Nucleus accumbens (tissue), 56 donors: ENCODE measurements at regions not wholly inside any gene's neighbourhood (a gene's known extent, or its start where the extent isn't known, plus 50 kb on each side); places are given as distances from the start of the nearest gene placed in this dataset.
A peak's percentile ranks its signal among the peaks of the same experiment; 100 is the strongest.
"Not testable (repeated sequence)": the region's sequence is repeated elsewhere in the genome, so short reads cannot be mapped to it uniquely, and the experiment has no call there.

ENCODE experiments used
- DNase-seq, 56 donors: peaks; one replicate each; lab custom pipeline; 2025; lab: John Stamatoyannopoulos, UW

DNA sequence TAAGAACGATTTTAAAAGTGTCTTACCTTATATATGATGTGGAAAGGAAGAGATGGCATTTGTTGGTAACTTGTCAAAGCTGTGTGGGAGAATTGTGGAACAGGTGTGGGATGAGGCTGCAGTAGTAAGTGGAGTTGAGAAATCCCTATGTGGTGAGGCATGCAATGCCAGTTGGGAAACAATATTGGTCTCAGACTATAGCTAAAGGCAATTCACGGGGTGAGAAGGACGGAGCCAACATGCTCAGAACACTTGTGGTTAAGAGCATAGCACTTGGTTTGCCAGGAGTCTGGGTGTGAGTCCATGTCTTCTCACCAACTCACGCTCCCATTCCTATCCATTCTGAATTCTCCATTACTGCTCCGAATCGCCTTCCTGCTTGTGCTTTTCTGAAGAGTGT is 615.6 kb upstream of the ADAMTS9 start:
- DNase-seq: no peak

DNA sequence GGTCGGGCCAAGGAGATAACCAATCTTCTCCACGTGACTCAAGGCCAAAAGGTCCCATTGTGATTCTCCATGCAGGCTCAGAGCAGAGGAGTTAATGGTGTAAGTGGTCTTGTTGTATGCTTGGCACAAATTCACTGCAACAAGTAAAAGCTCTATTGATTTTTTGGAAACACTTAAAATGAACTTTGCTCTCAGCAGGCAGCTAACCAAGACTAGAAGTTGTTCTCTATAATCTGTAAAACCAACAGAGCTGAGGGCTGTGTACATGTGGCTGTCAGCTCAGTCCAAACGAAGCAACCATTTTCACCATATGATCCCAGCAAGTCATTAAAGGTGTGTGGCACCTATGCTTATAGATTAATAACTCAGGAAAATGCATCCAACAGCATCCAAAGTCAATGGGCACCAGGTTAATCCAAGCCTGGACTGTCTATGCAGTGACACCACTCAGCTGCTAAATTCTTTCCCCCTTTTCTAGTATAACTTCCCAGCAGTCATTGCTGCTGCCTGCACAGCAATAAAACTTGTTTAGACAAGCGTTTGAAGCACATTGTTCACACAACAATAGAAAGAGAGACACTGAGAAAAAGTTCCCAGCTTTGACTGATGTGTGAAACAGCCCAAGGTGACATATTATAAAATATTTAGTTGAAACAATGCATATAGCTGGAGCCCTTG is 603.8 kb upstream of the ADAMTS9 start:
- no peak for DNase-seq

DNA sequence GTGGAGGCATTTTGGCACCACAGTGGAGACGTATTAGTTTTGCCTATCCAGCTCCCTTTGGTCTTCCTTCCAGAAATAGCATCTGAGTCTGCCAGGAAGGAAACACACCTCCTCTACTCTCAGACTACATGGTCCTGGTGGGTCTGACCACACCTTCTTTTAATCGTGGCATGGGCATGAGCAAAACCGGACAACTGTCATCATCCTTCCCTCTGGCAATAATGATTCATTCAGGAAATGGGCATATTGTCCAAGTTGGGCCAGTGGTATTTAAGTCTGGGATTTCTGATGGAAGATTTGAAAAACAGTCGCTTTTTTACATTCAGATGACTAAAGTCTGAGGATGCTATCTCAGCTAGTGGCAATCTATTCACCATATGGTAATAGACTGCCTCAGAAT is 601.0 kb upstream of the ADAMTS9 start:
- no peak for DNase-seq

DNA sequence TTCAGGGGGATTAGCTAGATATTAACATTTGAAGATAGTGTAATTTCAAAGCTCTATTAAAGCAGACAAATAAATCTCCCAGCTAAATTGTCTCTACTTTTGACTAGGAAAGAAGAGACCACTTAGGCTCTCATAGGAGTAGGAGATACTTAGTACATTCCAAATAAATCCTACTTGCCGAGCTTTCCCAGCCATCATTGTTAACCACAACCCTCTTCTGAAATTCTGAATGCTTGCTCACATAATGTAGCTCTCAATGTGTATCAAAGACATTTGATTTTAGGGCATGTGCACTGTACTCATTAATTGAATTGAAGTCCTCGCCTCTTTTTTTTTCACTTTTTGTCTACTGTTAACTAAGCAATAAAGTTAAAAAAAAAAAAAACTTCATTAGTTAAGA is 598.2 kb upstream of the ADAMTS9 start:
- DNase-seq: no peak

DNA sequence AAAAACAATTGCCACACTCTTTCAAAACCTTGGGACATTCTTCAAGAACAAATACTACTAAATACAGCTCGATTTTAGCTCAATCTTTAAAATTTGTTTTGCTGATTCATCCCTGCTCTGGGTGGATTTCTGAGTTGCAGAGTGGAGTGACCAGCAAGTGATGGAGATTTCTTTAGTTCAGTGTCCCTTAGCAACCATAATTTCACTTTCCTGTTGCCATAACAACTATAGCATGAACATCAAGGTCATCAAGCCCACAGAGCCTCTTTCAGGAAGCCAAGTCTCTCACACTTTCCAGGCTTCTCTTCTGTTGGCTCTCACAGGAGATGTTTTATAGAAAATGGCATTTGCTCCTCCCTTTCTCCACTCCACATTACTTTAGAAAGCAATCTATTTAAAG is 597.2 kb upstream of the ADAMTS9 start:
- DNase-seq: no peak

DNA sequence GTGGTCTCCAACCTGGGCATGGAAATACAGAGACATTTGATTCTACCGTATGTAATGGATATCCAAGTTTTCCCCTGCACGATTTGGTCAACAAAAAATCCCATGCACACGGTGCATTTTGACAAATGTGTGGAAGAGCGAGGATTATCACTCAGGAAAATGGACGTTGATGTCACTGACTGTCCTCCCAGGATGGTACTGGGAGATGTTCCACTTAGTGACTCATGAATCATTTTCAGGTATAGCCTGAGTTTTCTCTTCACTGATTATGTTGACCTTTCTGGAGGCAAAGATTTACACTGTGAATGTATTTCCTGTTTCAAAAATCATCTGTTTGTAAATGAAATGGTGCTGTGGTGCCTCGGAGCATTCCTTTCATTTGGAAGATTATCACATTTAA is 596.7 kb upstream of the ADAMTS9 start:
- DNase-seq: no peak

DNA sequence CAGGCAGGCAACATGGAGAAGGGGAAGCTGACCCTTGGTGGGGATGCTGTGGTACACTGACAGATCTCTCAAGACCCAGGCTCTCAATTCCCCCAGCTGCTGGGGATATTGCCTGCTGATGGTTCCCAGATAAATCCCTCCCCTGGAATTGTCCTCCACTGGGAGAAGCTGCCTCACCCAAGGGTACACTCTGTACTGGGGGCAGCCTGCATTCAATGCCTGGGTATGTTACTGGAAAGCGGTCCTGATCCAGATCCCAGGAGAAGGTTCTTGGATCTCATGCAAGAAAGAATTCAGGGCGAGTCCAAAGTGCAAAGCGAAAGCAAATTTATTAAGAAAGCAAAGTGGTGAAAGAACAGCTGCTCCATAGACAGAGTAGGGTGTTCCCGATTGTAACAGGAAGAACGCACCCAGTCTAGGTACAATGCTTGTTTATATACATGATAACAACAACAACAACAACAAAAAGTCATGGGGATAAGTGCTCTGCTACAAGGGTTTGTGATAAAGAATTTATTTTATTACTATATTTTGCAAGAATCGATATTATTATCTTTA is 591.5 kb upstream of the ADAMTS9 start:
- DNase-seq: no peak

DNA sequence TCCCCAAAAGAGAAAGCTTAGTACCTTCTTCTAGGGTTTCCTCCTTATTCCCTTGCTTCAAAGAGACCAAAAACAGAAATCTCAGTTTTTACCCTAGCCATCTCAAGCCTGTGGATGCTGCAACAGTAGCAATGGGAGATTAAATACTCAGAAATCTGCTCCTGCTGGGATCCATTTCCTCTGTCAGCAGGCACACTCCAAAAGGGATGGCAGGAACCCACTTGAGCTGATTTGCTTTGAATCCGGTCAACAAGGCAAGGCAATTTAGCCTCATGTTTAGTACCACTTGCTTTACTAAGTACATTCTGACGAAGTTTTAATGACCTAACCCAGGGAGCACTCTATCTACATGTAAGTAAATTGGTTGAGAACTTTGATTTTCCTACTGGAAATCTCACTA is 590.0 kb upstream of the ADAMTS9 start:
- DNase-seq: no peak

DNA sequence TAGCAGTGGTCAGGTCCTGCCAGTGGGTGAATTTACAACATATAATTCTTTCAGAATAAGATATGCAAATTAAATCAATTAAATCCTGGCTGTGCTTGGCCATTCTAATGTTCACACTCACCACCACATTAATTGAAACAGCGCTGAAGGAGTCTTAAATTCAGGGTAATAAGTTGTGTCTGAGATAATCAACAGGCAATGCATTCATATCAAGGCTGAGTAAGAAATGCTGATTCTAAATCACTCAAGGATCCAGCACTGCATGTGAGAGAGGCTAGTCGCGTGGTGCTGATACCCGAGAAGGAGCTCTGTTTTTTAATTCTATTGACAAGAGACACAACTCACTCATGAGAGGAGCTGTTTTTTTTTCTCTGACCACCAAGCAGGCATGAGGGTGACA is 588.8 kb upstream of the ADAMTS9 start:
- DNase-seq: no peak

DNA sequence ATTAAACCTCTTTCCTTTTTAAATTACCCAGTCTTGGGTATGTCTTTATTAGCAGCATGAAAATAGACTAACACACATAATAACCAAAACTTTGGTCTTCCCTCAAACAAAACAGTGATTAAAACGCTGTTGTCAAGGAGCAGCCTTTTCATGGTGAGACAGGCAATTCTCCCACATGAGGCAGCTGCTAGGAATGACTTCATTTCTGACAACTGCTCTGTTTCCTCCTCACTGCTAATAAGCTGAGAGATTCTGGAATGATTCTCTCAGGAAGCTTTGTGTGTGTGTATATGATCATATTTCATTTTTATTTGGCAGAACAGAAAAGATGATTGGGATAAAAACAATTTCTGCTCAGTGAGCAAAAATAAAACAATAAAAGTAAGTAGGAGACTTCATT is 580.6 kb upstream of the ADAMTS9 start:
- DNase-seq: peak in 2 of 56 donors; percentile 0 to 2

DNA sequence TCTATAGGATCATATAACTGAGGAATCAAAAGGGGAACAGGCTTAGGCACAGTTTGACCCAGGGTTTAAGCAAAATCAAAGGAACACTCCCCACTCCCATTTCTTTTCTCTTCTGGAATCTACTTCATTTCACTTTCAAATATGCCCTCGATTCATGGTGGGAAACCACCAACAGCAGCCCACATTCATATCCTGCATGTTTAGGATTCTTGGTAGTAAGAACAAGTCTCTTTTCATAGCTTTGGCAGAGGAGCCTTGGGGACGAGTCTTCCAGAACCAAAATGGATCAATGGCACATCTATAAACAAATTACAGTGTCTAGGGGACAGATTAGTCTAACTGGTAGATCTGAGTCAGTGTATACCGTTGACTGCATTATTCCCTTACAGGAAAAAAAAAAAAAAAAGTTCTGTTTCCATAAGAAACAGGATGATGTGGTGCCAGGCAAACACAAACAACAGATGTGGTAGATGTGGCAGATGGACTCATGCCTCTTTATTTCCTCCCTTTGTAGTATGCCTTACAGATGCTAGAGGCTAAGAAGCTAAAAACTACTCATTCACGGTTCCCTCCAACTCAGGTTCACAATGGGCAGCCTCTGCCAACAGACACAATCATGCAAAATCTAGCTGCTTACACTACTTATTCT is 578.3 kb upstream of the ADAMTS9 start:
- no peak for DNase-seq

DNA sequence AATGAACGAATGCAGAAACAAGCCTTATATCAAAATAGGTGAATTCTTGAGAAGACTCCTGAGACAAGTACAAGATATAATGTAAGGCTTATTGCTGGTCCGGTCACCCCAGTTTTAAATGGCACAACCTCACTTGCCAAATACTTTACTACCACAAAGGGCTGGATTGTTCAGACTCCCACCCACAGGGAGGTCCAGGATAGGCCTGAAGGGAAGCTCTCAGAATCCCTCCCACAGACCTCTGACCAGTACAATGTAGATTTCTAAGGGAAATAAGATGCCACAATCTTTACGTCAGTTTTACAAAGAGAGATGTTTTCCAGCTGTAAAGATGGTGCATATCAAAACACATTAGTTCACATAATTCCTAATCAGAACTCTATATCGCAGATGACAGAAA is 577.7 kb upstream of the ADAMTS9 start:
- DNase-seq: no peak

DNA sequence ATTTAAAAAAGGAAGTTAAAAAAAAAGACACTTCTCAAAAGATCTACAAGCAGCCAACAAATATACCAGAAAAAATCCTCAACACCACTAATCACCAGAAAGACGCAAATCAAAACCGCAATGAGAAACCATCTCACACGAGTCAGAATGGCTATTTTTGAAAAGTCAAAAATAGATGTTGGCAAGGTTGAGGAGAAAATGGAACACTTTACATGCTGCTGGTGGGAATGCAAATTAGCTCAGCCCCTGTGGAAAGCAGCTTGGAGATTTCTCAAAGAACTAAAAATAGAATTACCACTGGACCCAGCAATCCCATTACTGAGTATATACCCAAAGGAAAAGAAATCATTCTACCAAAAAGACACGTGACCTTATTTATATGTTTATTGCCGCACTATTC is 574.7 kb upstream of the ADAMTS9 start:
- DNase-seq: no peak

DNA sequence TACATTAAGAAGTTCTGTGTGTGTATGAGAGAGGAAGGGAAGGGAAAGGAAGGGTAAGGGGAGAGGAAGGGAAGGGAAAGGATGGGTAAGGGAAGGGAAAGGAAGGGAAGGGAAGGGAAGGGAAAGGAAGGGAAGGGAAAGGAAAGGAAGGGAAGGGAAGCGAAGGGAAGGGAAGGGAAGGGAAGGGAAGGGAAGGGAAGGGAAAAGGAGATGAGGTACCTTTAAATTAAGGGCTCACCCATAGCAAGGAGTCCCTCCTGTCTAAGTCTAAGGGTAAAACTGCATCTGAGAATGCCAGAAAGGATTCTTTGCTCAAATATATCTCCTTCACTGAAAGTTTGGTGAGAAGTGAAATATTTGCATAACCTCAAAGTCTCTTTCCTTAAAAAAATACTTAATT is 572.1 kb upstream of the ADAMTS9 start:
- no peak for DNase-seq

DNA sequence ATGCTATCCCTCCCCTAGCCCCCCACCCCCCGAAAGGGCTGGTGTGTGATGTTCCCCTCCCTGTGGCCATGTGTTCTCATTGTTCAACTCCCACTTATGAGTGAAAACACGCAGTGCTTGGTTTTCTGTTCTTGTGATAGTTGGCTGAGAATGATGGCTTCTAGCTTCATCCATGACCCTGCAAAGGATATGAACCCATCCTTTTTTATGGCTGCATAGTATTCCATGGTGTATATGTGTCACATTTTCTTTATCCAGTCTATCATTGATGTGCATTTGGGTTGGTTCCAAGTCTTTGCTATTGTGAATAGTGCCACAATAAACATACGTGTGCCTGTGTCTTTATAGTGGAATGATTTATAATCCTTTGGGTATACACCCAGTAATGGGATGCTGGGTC is 565.1 kb upstream of the ADAMTS9 start:
- DNase-seq: not testable (repeated sequence)

DNA sequence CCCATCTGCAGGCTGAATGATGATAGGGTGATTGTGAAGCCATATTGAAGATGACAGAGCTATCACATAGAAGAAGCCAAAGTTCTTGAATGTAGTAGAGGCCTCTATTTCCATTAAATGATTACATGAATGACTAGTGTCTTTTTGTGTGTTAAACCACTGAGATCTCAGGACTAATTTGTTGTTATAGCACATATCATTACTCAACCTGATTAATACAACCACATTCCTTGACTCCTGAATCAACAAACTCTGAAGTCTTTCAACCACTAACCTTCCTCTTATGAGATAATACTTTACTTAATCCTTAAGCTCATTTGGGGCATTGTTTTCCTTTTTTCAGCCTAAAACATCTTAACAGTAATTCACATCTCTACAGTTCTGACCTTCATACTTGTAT is 564.5 kb upstream of the ADAMTS9 start:
- no peak for DNase-seq

DNA sequence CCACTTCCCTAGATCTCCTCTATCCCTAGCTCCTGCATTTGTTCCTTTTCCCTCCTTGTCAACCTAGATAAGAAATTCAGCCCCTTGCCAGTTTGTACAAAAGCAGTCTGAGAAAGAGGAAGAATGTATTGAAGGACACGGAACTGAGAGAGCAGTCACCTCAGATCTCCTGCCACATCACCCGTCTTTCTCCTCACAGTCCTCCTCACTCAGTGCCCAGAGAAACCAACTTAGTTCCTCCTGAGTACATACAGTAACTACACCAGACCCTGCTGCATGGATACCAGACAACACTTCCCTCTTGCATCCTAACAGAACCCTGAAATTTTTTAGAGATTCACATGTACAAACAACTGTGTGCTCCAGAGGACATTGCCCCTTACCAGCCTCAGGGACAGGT is 563.6 kb upstream of the ADAMTS9 start:
- DNase-seq: no peak

DNA sequence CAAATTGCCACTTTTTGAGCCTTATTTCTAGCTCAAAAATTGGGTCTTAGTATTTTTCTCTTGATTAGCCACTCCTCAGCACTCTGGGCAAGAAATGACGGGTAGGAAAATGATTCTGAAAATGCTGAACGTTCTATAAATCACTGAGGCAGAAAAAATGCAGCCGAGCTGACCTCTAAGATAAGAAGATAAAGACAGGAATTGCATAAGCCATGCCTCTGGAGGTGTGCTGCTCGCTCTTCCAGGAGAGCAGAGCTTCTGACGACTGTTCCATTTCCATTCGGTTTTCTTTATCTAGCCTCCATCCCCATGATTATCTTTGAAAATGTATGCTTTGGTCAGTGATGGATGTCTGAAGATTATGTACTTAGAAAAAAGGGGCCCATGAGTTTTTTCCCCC is 558.8 kb upstream of the ADAMTS9 start:
- DNase-seq: no peak

DNA sequence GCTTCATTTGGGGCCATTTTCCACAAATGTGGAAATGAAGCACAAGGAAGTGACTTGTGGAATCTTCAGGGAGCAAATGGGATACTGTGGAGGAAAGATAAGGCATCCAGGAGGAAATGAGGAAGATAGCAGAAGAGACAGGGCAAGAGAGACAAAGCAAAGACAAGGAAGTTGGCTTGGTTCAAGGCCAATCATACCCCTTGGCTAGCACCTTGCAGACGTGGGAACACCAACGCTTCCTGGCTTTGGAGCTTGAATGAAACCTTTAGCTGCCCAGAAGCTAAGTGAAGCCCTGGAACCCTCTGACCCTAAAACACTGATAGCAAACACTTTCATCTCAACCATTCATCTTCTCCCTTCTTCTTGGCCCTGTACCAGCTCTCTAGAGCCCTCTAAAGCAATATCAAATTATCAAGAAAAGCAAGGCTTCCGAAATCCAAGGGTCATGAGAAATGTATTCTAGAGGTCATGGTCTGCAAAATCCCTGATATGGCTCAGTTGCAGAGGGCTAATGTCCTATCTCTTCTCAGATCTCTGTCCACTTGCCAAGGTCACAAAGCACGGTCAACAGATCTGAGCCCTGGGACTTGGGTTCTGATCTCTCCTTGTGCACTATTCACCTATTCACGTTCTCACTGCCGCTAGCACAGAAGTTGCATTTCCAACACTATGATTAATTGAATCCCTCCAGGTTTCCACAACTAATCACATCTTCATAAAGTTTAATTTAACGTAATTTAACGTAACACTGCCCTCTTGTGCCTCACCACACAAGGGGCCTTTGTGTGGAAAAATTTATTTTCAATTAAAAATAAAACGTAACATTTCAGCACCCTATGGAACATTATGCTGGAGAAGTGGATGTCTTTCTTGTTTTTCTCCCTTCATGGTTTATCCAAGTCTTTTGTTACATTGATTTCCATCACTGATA is 557.6 kb upstream of the ADAMTS9 start:
- no peak for DNase-seq

DNA sequence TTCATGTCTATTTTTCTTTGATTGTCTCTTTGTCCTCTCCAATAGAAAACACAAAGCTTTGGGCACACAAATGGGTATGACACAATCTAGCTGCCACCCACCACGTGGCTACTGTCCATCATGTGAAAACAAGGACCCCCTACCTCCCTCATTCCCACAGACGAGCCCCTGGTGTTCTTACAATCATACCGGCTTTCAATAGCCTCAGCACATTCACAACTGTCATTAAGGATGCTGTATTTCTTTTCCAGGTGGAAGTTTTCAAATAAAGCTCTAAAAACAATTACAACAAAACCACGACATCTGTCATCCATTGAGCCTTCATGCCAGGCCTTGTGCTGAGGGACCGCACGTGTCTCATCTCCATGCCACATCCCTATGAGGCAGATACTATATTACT is 552.6 kb upstream of the ADAMTS9 start:
- no peak for DNase-seq

DNA sequence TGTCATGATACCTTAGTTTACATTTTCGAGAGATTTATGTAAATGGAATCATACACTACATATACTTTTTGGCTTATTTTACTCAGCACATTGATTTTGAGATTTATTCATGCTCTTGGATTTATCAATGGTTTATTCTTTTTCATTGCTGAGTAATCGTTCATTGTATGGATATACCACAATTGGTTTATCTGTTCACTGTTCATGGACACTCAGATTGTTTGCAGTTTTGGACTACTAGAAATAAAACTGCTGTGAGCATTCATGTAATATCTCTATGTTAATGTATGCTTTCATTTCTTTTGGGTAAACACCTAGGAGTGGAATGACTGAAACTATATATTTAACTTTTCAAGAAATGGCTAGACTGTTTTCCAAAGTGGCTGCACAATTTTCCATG is 550.9 kb upstream of the ADAMTS9 start:
- no peak for DNase-seq
